ENCODE measurements at regions not wholly inside any gene's neighbourhood (a gene's known extent, or its start where the extent isn't known, plus 50 kb on each side); places are given as distances from the start of the nearest gene placed in this dataset.

- DNase-seq, result no peak
Observed at GRCh38 chr4:33060674-33061542, 2340.7 kb downstream of the PCDH7 start.

- DNase-seq, result no peak
Observed at GRCh38 chr4:33061727-33062126, 2341.6 kb downstream of the PCDH7 start.

GRCh38 chr4:33062155-33062806 is 2342.1 kb downstream of the PCDH7 start:
- no peak for DNase-seq

- DNase-seq, result no peak
Observed at GRCh38 chr4:33063241-33063640, 2343.1 kb downstream of the PCDH7 start.

GRCh38 chr4:33064238-33064637 is 2344.1 kb downstream of the PCDH7 start:
- DNase-seq, result no peak

- no peak for DNase-seq
Observed at GRCh38 chr4:33065749-33066148, 2345.6 kb downstream of the PCDH7 start.

- no peak for DNase-seq
Observed at GRCh38 chr4:33067221-33067620, 2347.1 kb downstream of the PCDH7 start.

- no peak for DNase-seq
Observed at GRCh38 chr4:33068539-33068938, 2348.4 kb downstream of the PCDH7 start.

- no peak for DNase-seq
Observed at GRCh38 chr4:33071535-33071934, 2351.4 kb downstream of the PCDH7 start.

- no peak for DNase-seq
Observed at GRCh38 chr4:33072298-33073089, 2352.3 kb downstream of the PCDH7 start.

- DNase-seq, result no peak
Observed at GRCh38 chr4:33073811-33074210, 2353.6 kb downstream of the PCDH7 start.

GRCh38 chr4:33078145-33078544 is 2358.0 kb downstream of the PCDH7 start:
- no peak for DNase-seq

- no peak for DNase-seq
Observed at GRCh38 chr4:33080275-33080674, 2360.1 kb downstream of the PCDH7 start.

GRCh38 chr4:33085709-33086108 is 2365.5 kb downstream of the PCDH7 start:
- DNase-seq, result no peak

- no peak for DNase-seq
Observed at GRCh38 chr4:33086331-33086925, 2366.3 kb downstream of the PCDH7 start.

GRCh38 chr4:33088713-33089112 is 2368.5 kb downstream of the PCDH7 start:
- DNase-seq, result no peak

GRCh38 chr4:33090910-33091309 is 2370.7 kb downstream of the PCDH7 start:
- no peak for DNase-seq

- DNase-seq, result no peak
Observed at GRCh38 chr4:33091961-33092360, 2371.8 kb downstream of the PCDH7 start.

GRCh38 chr4:33104273-33104672 is 2384.1 kb downstream of the PCDH7 start:
- no peak for DNase-seq

GRCh38 chr4:33107814-33108213 is 2387.6 kb downstream of the PCDH7 start:
- DNase-seq, result no peak

- DNase-seq, result no peak
Observed at GRCh38 chr4:33111117-33111516, 2390.9 kb downstream of the PCDH7 start.

GRCh38 chr4:33116871-33117270 is 2396.7 kb downstream of the PCDH7 start:
- no peak for DNase-seq

GRCh38 chr4:33126002-33126401 is 2405.8 kb downstream of the PCDH7 start:
- DNase-seq, result no peak

All from stimulated activated CD4-positive, alpha-beta T cell treated with anti-CD3 and anti-CD28 coated beads, Interleukin-4, amount 100 ng/mL, for 4 hours (primary cell).